SK-N-SH treated with all-trans-retinoic acid at 6 μM for 48 hours (cell line): ENCODE measurements at regions not wholly inside any gene's neighbourhood (a gene's known extent, or its start where the extent isn't known, plus 50 kb on each side); places are given as distances from the start of the nearest gene placed in this dataset.

ENCODE experiments used
- ARNTL ChIP-seq: fragments of 450-650 bp; formaldehyde crosslinking; IDR thresholded peaks from 2 replicates; pipeline ENCODE4 v1.5.0; 2020; ENCODE audit warnings: low read depth, mild to moderate bottlenecking, moderate library complexity, borderline replicate concordance
- BACH2 ChIP-seq: fragments of 250-450 bp; sonication (Bioruptor Pico); IDR thresholded peaks from 2 replicates; pipeline ENCODE4 v1.9.0; 2021; ENCODE audit warnings: mild to moderate bottlenecking, borderline replicate concordance
- CREB5 ChIP-seq: fragments of 250-450 bp; sonication (Bioruptor Pico); IDR thresholded peaks from 2 replicates; pipeline ENCODE4 v1.5.1; 2020; ENCODE audit warnings: low read depth, mild to moderate bottlenecking, moderate library complexity
- CSDC2 ChIP-seq: fragments of 250-450 bp; sonication (Bioruptor Pico); IDR thresholded peaks from 2 replicates; pipeline ENCODE4 v1.5.0; 2020; ENCODE audit warnings: mild to moderate bottlenecking, moderate library complexity
- ESRRG ChIP-seq: fragments of 250-450 bp; sonication (Bioruptor Pico); IDR thresholded peaks from 2 replicates; pipeline ENCODE4 v1.6.1; 2021; ENCODE audit warnings: mild to moderate bottlenecking
- ISL1 ChIP-seq: fragments of 250-450 bp; sonication (Bioruptor Pico); IDR thresholded peaks from 2 replicates; pipeline ENCODE4 v2.1.2; 2022; ENCODE audit warnings: mild to moderate bottlenecking, moderate library complexity
- ZNF565 ChIP-seq: fragments of 450-650 bp; formaldehyde crosslinking; conservative IDR thresholded peaks from 2 replicates; pipeline ENCODE4 v1.5.0; 2020; ENCODE audit warnings: low read depth, mild to moderate bottlenecking, moderate library complexity
- ZNF8 ChIP-seq: fragments of 450-650 bp; formaldehyde crosslinking; IDR thresholded peaks from 2 replicates; pipeline ENCODE4 v1.5.0; 2020; ENCODE audit warnings: mild to moderate bottlenecking, moderate library complexity
- TF ChIP-seq, protein P1 (sequence below): fragments of 250-450 bp; sonication (Bioruptor Pico); IDR thresholded peaks from 2 replicates; pipeline ENCODE4 v1.8.0; 2020; ENCODE audit warnings: mild to moderate bottlenecking, moderate library complexity, borderline replicate concordance
- TF ChIP-seq, protein P2 (sequence below): fragments of 250-450 bp; sonication (Bioruptor Pico); IDR thresholded peaks from 2 replicates; pipeline ENCODE4 v1.8.0; 2021; ENCODE audit warnings: low read depth, mild to moderate bottlenecking, moderate library complexity, borderline replicate concordance

- TF ChIP-seq BACH2 (no peak), CSDC2 (CRISPR knock-in tag) (no peak), CREB5 (CRISPR knock-in tag) (no peak), ESRRG (CRISPR knock-in tag) (no peak), ISL1 (CRISPR knock-in tag) (no peak), ZNF565 (CRISPR knock-in tag) (no peak), ZNF8 (CRISPR knock-in tag) (no peak), ARNTL (CRISPR knock-in tag) (no peak)
- TF ChIP-seq, protein P1, sequence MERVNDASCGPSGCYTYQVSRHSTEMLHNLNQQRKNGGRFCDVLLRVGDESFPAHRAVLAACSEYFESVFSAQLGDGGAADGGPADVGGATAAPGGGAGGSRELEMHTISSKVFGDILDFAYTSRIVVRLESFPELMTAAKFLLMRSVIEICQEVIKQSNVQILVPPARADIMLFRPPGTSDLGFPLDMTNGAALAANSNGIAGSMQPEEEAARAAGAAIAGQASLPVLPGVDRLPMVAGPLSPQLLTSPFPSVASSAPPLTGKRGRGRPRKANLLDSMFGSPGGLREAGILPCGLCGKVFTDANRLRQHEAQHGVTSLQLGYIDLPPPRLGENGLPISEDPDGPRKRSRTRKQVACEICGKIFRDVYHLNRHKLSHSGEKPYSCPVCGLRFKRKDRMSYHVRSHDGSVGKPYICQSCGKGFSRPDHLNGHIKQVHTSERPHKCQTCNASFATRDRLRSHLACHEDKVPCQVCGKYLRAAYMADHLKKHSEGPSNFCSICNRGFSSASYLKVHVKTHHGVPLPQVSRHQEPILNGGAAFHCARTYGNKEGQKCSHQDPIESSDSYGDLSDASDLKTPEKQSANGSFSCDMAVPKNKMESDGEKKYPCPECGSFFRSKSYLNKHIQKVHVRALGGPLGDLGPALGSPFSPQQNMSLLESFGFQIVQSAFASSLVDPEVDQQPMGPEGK = no peak
- TF ChIP-seq, protein P2, sequence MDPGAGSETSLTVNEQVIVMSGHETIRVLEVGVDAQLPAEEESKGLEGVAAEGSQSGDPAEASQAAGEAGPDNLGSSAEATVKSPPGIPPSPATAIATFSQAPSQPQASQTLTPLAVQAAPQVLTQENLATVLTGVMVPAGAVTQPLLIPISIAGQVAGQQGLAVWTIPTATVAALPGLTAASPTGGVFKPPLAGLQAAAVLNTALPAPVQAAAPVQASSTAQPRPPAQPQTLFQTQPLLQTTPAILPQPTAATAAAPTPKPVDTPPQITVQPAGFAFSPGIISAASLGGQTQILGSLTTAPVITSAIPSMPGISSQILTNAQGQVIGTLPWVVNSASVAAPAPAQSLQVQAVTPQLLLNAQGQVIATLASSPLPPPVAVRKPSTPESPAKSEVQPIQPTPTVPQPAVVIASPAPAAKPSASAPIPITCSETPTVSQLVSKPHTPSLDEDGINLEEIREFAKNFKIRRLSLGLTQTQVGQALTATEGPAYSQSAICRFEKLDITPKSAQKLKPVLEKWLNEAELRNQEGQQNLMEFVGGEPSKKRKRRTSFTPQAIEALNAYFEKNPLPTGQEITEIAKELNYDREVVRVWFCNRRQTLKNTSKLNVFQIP = no peak
Measured at GRCh38 chr20:21862956-21863355, 157.5 kb downstream of the PAX1 start.
